ENCODE measurements at regions not wholly inside any gene's neighbourhood (a gene's known extent, or its start where the extent isn't known, plus 50 kb on each side); places are given as distances from the start of the nearest gene placed in this dataset.

DNA sequence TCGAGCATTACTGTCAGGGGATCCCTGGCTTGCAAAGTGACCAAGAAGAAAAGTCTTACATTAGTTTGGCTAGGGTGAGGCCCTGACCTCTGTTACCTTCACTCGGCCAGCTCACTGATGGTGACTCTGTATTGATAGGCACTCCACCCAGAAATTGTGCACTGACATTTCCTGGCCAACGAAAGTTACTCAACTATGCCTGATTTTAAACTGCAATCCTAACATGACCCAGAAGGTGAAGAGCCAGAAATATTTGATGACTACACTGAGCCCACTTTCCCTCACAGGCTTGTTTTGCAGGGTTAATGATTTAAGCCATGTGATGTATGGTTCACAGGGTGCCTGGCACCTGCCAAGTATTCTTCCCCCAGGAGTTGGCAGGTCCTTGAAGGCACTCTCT is 208.2 kb upstream of the MAF start:
- H3K4me3 ChIP-seq (ENCODE audit: low read depth, low read length), result no peak overlapping the region
- no peaks in the 10 kb centered on the region for H3K27me3 ChIP-seq (ENCODE audit: control insufficient read depth, insufficient read depth, low read length)
- no peak overlapping the region for H3K27ac ChIP-seq
- H3K4me2 ChIP-seq (ENCODE audit: low read length), result no peak overlapping the region
- H3K36me3 ChIP-seq (ENCODE audit: control insufficient read depth, insufficient read depth, low read length), result no peaks in the 10 kb centered on the region
- no peaks in the 10 kb centered on the region for H3K79me2 ChIP-seq
- no peak overlapping the region for H3K9ac ChIP-seq
- TF ChIP-seq, protein P1, sequence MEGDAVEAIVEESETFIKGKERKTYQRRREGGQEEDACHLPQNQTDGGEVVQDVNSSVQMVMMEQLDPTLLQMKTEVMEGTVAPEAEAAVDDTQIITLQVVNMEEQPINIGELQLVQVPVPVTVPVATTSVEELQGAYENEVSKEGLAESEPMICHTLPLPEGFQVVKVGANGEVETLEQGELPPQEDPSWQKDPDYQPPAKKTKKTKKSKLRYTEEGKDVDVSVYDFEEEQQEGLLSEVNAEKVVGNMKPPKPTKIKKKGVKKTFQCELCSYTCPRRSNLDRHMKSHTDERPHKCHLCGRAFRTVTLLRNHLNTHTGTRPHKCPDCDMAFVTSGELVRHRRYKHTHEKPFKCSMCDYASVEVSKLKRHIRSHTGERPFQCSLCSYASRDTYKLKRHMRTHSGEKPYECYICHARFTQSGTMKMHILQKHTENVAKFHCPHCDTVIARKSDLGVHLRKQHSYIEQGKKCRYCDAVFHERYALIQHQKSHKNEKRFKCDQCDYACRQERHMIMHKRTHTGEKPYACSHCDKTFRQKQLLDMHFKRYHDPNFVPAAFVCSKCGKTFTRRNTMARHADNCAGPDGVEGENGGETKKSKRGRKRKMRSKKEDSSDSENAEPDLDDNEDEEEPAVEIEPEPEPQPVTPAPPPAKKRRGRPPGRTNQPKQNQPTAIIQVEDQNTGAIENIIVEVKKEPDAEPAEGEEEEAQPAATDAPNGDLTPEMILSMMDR (IDR thresholded peaks at IDR 0.05), result no peak
- H2AFZ ChIP-seq, result no peak overlapping the region
- H3K9me3 ChIP-seq (ENCODE audit: control insufficient read depth, low read length), result no peaks in the 10 kb centered on the region
- no peaks in the 10 kb centered on the region for H3K4me1 ChIP-seq

DNA sequence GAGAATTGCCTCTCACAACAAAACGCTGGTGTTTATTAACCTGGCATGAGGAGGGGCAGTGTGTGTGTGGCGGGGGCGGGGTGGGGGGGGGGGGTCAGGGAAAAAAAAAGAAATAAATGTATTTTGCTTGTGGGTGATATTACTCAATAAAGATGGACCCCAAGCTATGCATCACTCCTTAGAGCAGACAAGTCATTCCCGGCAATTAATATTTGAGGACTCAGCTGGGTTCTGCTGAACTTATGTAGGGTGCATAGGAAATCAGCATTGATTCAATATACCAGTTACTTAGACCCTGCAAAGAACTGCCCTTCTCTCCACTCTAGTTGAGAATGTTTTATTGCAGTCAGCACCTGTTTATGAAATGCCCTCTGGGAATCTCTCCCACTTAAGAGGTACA is 206.2 kb upstream of the MAF start:
- H3K36me3 ChIP-seq (ENCODE audit: control insufficient read depth, insufficient read depth, low read length), result no peaks in the 10 kb centered on the region
- no peaks in the 10 kb centered on the region for H3K27me3 ChIP-seq (ENCODE audit: control insufficient read depth, insufficient read depth, low read length)
- TF ChIP-seq, protein P1 (IDR thresholded peaks at IDR 0.05), result no peak
- no peak overlapping the region for H3K4me2 ChIP-seq (ENCODE audit: low read length)
- H2AFZ ChIP-seq, result no peak overlapping the region
- H3K9me3 ChIP-seq (ENCODE audit: control insufficient read depth, low read length), result no peaks in the 10 kb centered on the region
- H3K4me1 ChIP-seq, result no peaks in the 10 kb centered on the region
- no peak overlapping the region for H3K9ac ChIP-seq
- no peak overlapping the region for H3K4me3 ChIP-seq (ENCODE audit: low read depth, low read length)
- no peaks in the 10 kb centered on the region for H3K79me2 ChIP-seq
- no peak overlapping the region for H3K27ac ChIP-seq

DNA sequence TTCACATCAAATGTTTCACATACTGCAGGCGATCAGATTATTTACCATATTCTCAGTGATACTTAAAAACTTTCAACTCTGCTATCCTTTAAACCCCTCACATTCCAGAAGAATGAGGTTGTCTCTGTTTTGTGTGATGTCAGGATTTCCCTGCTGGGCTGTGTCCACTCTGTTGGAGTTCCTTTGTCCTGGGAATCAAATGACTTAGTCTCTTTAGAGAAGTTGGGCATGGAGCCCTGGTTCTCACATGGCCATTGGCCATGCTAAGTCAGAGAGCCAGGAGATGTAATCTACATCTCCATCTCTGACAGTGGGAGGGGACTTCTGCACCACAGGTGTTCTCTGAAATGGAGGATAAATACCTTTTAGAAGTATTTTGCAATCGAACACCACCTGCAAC is 205.1 kb upstream of the MAF start:
- no peak overlapping the region for H3K4me2 ChIP-seq (ENCODE audit: low read length)
- no peaks in the 10 kb centered on the region for H3K4me1 ChIP-seq
- no peak overlapping the region for H3K9ac ChIP-seq
- H3K9me3 ChIP-seq (ENCODE audit: control insufficient read depth, low read length), result no peaks in the 10 kb centered on the region
- no peaks in the 10 kb centered on the region for H3K79me2 ChIP-seq
- TF ChIP-seq, protein P1 (IDR thresholded peaks at IDR 0.05), result no peak
- H3K36me3 ChIP-seq (ENCODE audit: control insufficient read depth, insufficient read depth, low read length), result no peaks in the 10 kb centered on the region
- no peak overlapping the region for H2AFZ ChIP-seq
- no peak overlapping the region for H3K4me3 ChIP-seq (ENCODE audit: low read depth, low read length)
- no peak overlapping the region for H3K27ac ChIP-seq
- no peaks in the 10 kb centered on the region for H3K27me3 ChIP-seq (ENCODE audit: control insufficient read depth, insufficient read depth, low read length)

DNA sequence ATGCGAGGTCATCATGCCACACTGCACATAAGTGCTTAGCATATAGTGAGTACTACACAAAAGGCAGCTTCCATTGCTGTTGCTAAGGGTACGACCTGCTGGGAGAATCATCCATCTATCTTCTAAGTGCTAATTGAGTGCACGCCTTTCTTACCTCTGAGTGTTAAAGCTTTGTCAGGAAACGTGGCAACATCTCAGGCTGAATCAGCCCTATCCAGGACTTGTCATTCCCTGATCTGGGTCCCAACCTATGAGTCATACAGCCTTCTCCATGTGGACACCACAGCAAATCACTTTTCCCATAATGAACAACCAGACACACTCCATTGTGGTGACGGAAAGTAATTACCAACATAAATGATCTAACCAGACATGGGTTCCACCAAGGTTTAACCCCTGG is 201.1 kb upstream of the MAF start:
- H3K27me3 ChIP-seq (ENCODE audit: control insufficient read depth, insufficient read depth, low read length), result no peaks in the 10 kb centered on the region
- H3K4me1 ChIP-seq, result no peaks in the 10 kb centered on the region
- H3K9ac ChIP-seq, result no peak overlapping the region
- no peak overlapping the region for H3K4me3 ChIP-seq (ENCODE audit: low read depth, low read length)
- no peak overlapping the region for H3K4me2 ChIP-seq (ENCODE audit: low read length)
- no peak overlapping the region for H2AFZ ChIP-seq
- no peaks in the 10 kb centered on the region for H3K79me2 ChIP-seq
- H3K27ac ChIP-seq, result no peak overlapping the region
- no peaks in the 10 kb centered on the region for H3K9me3 ChIP-seq (ENCODE audit: control insufficient read depth, low read length)
- TF ChIP-seq, protein P1 (IDR thresholded peaks at IDR 0.05), result no peak
- H3K36me3 ChIP-seq (ENCODE audit: control insufficient read depth, insufficient read depth, low read length), result no peaks in the 10 kb centered on the region

DNA sequence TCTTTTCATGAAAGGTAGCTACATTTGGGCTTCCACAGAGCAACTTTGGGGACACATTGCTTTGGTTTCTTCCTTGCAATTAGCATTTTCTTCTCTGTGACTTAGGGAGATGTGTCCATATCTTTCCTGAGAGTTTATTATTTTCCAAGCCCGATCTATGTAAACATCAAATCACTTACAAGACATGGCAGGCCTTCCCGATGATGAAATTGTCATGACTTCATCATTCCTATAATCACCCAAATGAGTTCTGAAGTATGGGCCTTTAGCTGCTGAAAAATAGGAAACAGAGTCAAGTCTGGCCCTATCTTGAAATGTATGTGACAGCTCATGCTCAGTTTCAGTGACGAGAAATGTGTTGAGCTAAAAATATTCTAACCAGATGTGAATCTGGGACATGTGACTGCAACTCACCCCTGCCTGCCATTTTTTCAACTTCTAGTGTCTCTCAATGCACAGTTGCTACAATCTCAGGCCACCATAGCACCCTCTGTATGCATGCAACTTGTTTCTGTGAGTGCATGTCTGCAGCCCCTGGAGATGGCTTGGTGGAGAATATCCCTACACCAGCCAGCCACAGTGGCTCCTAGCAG is 199.6 kb upstream of the MAF start:
- Histone ChIP-seq H3K27me3 (ENCODE audit: control insufficient read depth, insufficient read depth, low read length) (no peaks in the 10 kb centered on the region), H3K9me3 (ENCODE audit: control insufficient read depth, low read length) (no peaks in the 10 kb centered on the region), H3K36me3 (ENCODE audit: control insufficient read depth, insufficient read depth, low read length) (no peaks in the 10 kb centered on the region), H3K4me1 (no peaks in the 10 kb centered on the region), H2AFZ (no peak overlapping the region), H3K9ac (no peak overlapping the region), H3K79me2 (no peaks in the 10 kb centered on the region), H3K4me3 (ENCODE audit: low read depth, low read length) (no peak overlapping the region), H3K27ac (no peak overlapping the region), H3K4me2 (ENCODE audit: low read length) (no peak overlapping the region)
- TF ChIP-seq, protein P1 (IDR thresholded peaks at IDR 0.05), result no peak

Data from parathyroid adenoma (tissue), 2 donors.